Mesothelial cell of epicardium (in vitro differentiated cells): ENCODE measurements at regions not wholly inside any gene's neighbourhood (a gene's known extent, or its start where the extent isn't known, plus 50 kb on each side); places are given as distances from the start of the nearest gene placed in this dataset.
"Not testable (repeated sequence)": the region's sequence is repeated elsewhere in the genome, so short reads cannot be mapped to it uniquely, and the experiment has no call there.

Experiments
- DNase-seq, 2 experiments: peaks; one replicate each; pipeline ENCODE4 v3.0.0; 2021; ENCODE audit warnings: low spot score in 2 of 2; ENCODE audit not compliant: unreplicated experiment in 2 of 2
- H3K27ac Mint-ChIP-seq: 2 replicates; pipeline ENCODE4 v1.8.0; 2021; ENCODE audit warnings: mixed read lengths
- H3K27me3 Mint-ChIP-seq: 2 replicates; pipeline ENCODE4 v1.8.0; 2021; ENCODE audit warnings: low read depth, mixed read lengths
- H3K36me3 Mint-ChIP-seq: 2 replicates; pipeline ENCODE4 v1.8.0; 2021; ENCODE audit warnings: mixed read lengths
- H3K4me1 Mint-ChIP-seq: 2 replicates; pipeline ENCODE4 v1.8.0; 2021; ENCODE audit warnings: mixed read lengths
- H3K4me3 Mint-ChIP-seq: 2 replicates; pipeline ENCODE4 v1.8.0; 2021; ENCODE audit warnings: mild to moderate bottlenecking, moderate library complexity, mixed read lengths
- H3K9me3 Mint-ChIP-seq: 2 replicates; pipeline ENCODE4 v1.8.0; 2021; ENCODE audit warnings: mixed read lengths
- TF ChIP-seq, protein P1 (sequence below): fragments of 200-600 bp; sonication (generic); IDR thresholded peaks from one replicate; pipeline ENCODE4 v1.5.0; 2021; ENCODE audit warnings: antibody characterized with exemption; ENCODE audit not compliant: unreplicated experiment

DNA sequence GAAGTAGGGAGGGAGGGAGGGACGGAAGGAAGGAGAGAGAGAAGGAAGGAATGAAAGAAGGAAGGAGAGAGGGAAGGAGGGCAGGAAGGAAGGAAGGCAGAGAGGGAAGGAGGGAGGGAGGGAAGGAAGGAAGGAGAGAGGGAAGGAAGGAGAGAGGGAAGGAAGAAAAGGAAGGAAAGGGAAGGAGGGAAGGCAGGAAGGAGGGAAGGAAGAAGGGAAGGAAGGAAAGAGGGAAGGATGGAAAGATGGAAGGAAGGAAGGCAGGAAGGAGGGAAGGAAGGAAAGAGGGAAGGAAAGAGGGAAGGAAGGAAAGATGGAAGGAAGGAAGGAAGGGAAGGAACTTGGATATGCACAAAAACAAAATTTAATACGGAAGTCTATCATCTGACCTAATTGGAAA is 844.5 kb upstream of the DEFB115 start:
- Mint-ChIP-seq H3K36me3 (no peaks in the 10 kb centered on the region), H3K27ac (no peak overlapping the region), H3K4me3 (no peak overlapping the region), H3K4me1 (no peaks in the 10 kb centered on the region), H3K27me3 (no peaks in the 10 kb centered on the region), H3K9me3 (peaks cover 50% of the 10 kb centered on the region)
- TF ChIP-seq, protein P1, sequence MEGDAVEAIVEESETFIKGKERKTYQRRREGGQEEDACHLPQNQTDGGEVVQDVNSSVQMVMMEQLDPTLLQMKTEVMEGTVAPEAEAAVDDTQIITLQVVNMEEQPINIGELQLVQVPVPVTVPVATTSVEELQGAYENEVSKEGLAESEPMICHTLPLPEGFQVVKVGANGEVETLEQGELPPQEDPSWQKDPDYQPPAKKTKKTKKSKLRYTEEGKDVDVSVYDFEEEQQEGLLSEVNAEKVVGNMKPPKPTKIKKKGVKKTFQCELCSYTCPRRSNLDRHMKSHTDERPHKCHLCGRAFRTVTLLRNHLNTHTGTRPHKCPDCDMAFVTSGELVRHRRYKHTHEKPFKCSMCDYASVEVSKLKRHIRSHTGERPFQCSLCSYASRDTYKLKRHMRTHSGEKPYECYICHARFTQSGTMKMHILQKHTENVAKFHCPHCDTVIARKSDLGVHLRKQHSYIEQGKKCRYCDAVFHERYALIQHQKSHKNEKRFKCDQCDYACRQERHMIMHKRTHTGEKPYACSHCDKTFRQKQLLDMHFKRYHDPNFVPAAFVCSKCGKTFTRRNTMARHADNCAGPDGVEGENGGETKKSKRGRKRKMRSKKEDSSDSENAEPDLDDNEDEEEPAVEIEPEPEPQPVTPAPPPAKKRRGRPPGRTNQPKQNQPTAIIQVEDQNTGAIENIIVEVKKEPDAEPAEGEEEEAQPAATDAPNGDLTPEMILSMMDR = no peak
- no peak for DNase-seq

DNA sequence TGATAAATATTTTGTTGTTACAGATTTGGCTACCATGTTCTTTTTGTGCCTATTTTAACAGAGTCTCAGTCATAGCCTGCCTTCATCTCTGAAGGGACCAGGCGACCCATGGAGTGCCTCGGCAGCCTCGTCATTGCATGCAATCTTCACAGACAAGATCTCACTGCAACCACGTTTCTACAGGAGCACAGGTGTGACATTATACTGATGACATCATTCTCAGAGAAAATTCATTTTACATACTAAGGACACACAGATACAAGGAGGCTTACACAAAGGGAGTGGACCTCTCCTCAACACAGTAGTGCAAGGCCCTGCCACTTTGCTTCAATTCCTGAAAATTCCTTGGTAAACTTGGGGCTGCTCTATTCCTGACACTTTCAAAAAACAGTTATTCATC is 840.1 kb upstream of the DEFB115 start:
- H3K4me3 Mint-ChIP-seq, H3K4me1 Mint-ChIP-seq, H3K27ac Mint-ChIP-seq, H3K36me3 Mint-ChIP-seq, DNase-seq, H3K27me3 Mint-ChIP-seq: not testable (repeated sequence)
- peaks cover 35% of the 10 kb centered on the region for H3K9me3 Mint-ChIP-seq

DNA sequence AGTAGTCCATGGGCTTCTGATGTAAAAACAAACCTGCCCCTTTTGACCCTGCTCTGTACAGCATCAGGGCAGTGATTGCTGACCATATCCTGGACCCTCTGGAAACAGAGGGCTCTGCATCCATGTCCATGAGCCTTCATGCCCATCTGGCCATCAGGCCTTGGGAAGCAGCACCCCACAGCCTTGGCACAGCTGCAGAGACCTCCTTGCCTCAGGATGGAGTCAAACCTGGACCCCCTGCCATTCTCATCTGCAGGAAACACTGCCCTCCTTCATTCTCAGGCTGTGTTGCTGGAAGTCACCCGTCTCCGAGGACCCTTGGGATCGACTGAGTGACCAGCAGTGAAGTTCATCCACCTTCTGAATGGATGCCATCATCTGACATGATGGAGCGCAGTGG is 839.1 kb upstream of the DEFB115 start:
- H3K9me3 Mint-ChIP-seq = peaks cover 40% of the 10 kb centered on the region
- not testable (repeated sequence) for H3K27ac Mint-ChIP-seq, H3K4me3 Mint-ChIP-seq, DNase-seq, H3K4me1 Mint-ChIP-seq, H3K27me3 Mint-ChIP-seq, H3K36me3 Mint-ChIP-seq

DNA sequence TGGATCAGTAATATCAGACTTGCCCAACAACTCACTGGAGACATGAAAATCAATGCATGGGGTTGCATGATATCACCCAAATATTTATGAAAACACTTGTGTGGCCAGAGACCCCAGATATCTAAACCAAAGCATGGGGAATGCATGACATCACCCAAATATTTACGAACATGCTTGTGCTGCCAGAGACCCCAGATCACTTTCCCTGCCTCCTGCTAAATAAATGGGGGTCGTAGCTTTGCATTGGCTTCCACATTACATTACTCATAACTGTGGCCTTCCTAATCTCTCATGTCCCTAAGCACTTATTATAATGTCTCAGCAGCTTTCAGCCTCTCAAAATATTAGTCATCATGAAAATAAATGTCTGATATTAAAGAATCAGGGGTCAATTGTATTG is 838.0 kb upstream of the DEFB115 start:
- no peak overlapping the region for H3K4me3 Mint-ChIP-seq
- no peak overlapping the region for H3K27ac Mint-ChIP-seq
- peaks cover 47% of the 10 kb centered on the region for H3K9me3 Mint-ChIP-seq

DNA sequence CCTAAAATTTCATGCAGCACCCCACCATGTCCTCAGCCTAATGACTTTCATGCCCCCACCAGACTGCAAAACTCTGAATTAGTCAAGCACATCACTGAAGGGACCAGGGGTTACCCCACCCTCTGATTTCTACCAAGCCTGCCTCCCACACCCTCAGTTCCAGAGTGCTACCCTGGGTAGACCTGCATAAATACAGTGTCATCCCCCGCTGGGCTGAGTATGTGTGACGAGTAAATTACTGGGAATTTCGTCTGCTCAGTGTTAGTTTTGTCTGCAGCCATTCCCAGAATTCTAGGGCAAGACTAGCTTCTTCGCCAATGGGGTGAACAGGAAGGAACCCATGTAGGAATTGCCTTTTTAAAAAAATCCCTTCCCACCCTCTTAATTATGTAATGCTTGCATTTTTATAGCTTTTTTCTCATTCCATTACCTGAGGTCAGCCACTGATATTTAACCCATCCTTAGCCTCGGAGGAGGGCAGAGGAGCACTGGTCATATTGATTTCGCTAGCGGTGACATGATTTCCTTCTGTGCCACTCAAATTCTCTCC is 837.5 kb upstream of the DEFB115 start:
- not testable (repeated sequence) for H3K27me3 Mint-ChIP-seq, DNase-seq, H3K4me1 Mint-ChIP-seq, H3K4me3 Mint-ChIP-seq, H3K36me3 Mint-ChIP-seq, H3K27ac Mint-ChIP-seq
- peaks cover 48% of the 10 kb centered on the region for H3K9me3 Mint-ChIP-seq

More for the DNA sequence above, 838.0 kb upstream of the DEFB115 start:
- TF ChIP-seq, protein P1 = no peak
- Mint-ChIP-seq H3K4me1 (no peaks in the 10 kb centered on the region), H3K36me3 (no peaks in the 10 kb centered on the region), H3K27me3 (no peaks in the 10 kb centered on the region)
- no peak for DNase-seq
